ENCODE measurements at regions not wholly inside any gene's neighbourhood (a gene's known extent, or its start where the extent isn't known, plus 50 kb on each side); places are given as distances from the start of the nearest gene placed in this dataset.

DNA sequence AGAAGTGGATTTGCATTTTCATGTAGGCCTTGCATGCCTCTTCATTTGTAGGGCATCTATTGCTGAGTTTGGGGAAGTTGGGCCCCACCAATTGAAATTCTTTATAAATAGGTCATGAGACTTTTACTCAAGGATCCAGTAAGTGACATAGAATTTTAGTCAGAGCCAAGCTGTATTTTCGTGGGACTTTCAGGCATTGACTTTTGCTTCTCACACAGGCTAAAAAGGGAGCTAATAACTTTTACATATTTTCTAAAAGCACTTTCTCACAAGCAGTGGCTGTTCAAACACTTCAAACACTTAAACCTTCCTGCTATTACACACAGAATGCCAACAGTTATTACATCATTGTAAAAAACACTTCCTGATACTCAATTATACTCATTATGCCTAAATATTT, 260.5 kb downstream of the MSRB3 start:
- CTCF ChIA-PET: no interaction called here
- intact Hi-C loops (cut with micrococcal nuclease; ENCODE audit: unreplicated experiment): loop anchor here (5.0 kb wide), 1 partner anchor 338 kb away; no protein-coding TSS in a partner anchor

DNA sequence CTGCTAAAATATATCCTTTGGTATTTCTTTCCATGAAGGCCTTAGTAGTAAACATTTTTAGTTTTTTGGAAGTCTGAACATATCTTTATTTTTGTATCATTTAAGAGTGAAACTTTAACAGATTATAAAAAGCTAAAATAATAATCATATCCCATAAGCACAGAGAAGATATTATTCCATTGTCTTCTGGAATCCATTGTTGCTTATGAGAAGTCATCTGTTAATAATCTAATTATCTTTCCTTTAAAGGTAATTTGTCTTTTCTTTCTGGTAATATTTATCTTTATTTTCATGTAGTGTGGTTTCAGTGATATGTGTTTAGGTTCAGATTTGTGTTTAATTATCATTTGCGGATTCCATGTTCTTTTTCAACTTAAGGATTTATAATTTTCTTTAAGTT, 261.7 kb downstream of the MSRB3 start:
- Histone ChIP-seq H3K27me3 (ENCODE audit: insufficient read depth, low read depth) (no peaks in the 10 kb centered on the region), H3K9me2 (ENCODE audit: insufficient read depth) (no peaks in the 10 kb centered on the region), H3K79me2 (ENCODE audit: low read depth) (no peaks in the 10 kb centered on the region), H3F3A (ENCODE audit: insufficient read depth, low read depth) (no peaks in the 10 kb centered on the region), H3K36me3 (ENCODE audit: low read depth) (no peaks in the 10 kb centered on the region), H3K9me3 (ENCODE audit: insufficient read depth, low read depth) (peaks cover 17% of the 10 kb centered on the region; the same call in 1 of the 2 replicates), H3K4me3 (no peak overlapping the region), H3K27ac (no peak overlapping the region), H4K20me1 (ENCODE audit: insufficient read depth) (no peaks in the 10 kb centered on the region), H2AFZ (no peak overlapping the region), H3K4me2 (no peak overlapping the region), H3K4me1 (replicated peaks; ENCODE audit: insufficient read depth) (peaks cover 7% of the 10 kb centered on the region; the same call in 1 of the 2 replicates)
- TF ChIP-seq, protein P1, sequence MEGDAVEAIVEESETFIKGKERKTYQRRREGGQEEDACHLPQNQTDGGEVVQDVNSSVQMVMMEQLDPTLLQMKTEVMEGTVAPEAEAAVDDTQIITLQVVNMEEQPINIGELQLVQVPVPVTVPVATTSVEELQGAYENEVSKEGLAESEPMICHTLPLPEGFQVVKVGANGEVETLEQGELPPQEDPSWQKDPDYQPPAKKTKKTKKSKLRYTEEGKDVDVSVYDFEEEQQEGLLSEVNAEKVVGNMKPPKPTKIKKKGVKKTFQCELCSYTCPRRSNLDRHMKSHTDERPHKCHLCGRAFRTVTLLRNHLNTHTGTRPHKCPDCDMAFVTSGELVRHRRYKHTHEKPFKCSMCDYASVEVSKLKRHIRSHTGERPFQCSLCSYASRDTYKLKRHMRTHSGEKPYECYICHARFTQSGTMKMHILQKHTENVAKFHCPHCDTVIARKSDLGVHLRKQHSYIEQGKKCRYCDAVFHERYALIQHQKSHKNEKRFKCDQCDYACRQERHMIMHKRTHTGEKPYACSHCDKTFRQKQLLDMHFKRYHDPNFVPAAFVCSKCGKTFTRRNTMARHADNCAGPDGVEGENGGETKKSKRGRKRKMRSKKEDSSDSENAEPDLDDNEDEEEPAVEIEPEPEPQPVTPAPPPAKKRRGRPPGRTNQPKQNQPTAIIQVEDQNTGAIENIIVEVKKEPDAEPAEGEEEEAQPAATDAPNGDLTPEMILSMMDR (conservative IDR thresholded peaks at IDR 0.05): no peak
- no peak for TF ChIP-seq EZH2 (IDR thresholded peaks at IDR 0.05; ENCODE audit: low read depth)
- no TSS peak for BruUV-seq (replicated peaks)
- DNase-seq: no peak
- ChIA-PET CTCF (no interaction called here), POLR2A (ENCODE audit: unreplicated experiment) (no interaction called here)
- intact Hi-C loops (cut with micrococcal nuclease; ENCODE audit: unreplicated experiment): no loop called here

More for the DNA sequence above, 260.5 kb downstream of the MSRB3 start:
- POLR2A ChIA-PET (ENCODE audit: unreplicated experiment): no interaction called here
- H3F3A ChIP-seq (ENCODE audit: insufficient read depth, low read depth): no peaks in the 10 kb centered on the region
- no peak overlapping the region for H3K27ac ChIP-seq
- DNase-seq: no peak
- no peaks in the 10 kb centered on the region for H3K27me3 ChIP-seq (ENCODE audit: insufficient read depth, low read depth)
- no peaks in the 10 kb centered on the region for H3K9me2 ChIP-seq (ENCODE audit: insufficient read depth)
- H3K36me3 ChIP-seq (ENCODE audit: low read depth): no peaks in the 10 kb centered on the region
- peaks cover 17% of the 10 kb centered on the region; the same call in 1 of the 2 replicates for H3K9me3 ChIP-seq (ENCODE audit: insufficient read depth, low read depth)
- peaks cover 7% of the 10 kb centered on the region; the same call in 1 of the 2 replicates for H3K4me1 ChIP-seq (replicated peaks; ENCODE audit: insufficient read depth)
- BruUV-seq (replicated peaks): no TSS peak
- H3K4me2 ChIP-seq: no peak overlapping the region
- H3K4me3 ChIP-seq: no peak overlapping the region
- no peaks in the 10 kb centered on the region for H4K20me1 ChIP-seq (ENCODE audit: insufficient read depth)
- no peak overlapping the region for H2AFZ ChIP-seq
- H3K79me2 ChIP-seq (ENCODE audit: low read depth): no peaks in the 10 kb centered on the region
- TF ChIP-seq EZH2 (IDR thresholded peaks at IDR 0.05; ENCODE audit: low read depth): no peak
- TF ChIP-seq, protein P1 (conservative IDR thresholded peaks at IDR 0.05): no peak

DNA sequence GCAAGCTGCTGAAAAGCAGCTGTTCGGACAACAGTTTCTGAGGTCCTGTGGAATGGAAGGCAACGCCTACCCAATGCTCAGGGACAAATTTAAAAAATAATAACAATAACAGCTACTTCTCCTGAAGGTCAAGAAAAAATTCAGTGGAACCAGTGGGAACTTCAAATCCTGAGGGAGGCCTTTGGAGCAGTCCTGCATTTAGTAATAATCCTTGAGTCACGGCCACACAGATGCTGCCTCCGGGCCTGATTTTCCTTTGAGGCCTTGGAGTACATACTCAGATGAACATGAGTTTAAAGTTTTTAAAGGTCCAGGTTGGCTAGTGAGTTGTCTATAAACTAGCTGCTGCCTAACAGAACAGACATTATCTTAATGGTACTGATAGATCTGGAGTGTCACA, 268.0 kb downstream of the MSRB3 start:
- no peaks in the 10 kb centered on the region for H3K9me2 ChIP-seq (ENCODE audit: insufficient read depth)
- no peak overlapping the region for H3K4me3 ChIP-seq
- TF ChIP-seq EZH2 (IDR thresholded peaks at IDR 0.05; ENCODE audit: low read depth): no peak
- TF ChIP-seq, protein P1 (conservative IDR thresholded peaks at IDR 0.05): no peak
- ChIA-PET POLR2A (ENCODE audit: unreplicated experiment) (no interaction called here), CTCF (no interaction called here)
- H3K27me3 ChIP-seq (ENCODE audit: insufficient read depth, low read depth): no peaks in the 10 kb centered on the region
- DNase-seq: no peak
- no TSS peak for BruUV-seq (replicated peaks)
- no peak overlapping the region for H3K27ac ChIP-seq
- no peaks in the 10 kb centered on the region for H3F3A ChIP-seq (ENCODE audit: insufficient read depth, low read depth)
- H4K20me1 ChIP-seq (ENCODE audit: insufficient read depth): no peaks in the 10 kb centered on the region
- no peaks in the 10 kb centered on the region for H3K79me2 ChIP-seq (ENCODE audit: low read depth)
- H3K4me2 ChIP-seq: no peak overlapping the region
- no peak overlapping the region for H2AFZ ChIP-seq
- intact Hi-C loops (cut with micrococcal nuclease; ENCODE audit: unreplicated experiment): no loop called here
- H3K4me1 ChIP-seq (replicated peaks; ENCODE audit: insufficient read depth): no peaks in the 10 kb centered on the region
- H3K9me3 ChIP-seq (ENCODE audit: insufficient read depth, low read depth): no peaks in the 10 kb centered on the region
- H3K36me3 ChIP-seq (ENCODE audit: low read depth): no peaks in the 10 kb centered on the region

Data from PC-9 (cell line).